NCI-H2029 treated with DMSO at 0.1 percent for 48 hours (cell line): ENCODE measurements at regions not wholly inside any gene's neighbourhood (a gene's known extent, or its start where the extent isn't known, plus 50 kb on each side); places are given as distances from the start of the nearest gene placed in this dataset.

Experiments
- DNase-seq: peaks from one replicate; lab custom pipeline; 2025; lab: John Stamatoyannopoulos, UW

DNA sequence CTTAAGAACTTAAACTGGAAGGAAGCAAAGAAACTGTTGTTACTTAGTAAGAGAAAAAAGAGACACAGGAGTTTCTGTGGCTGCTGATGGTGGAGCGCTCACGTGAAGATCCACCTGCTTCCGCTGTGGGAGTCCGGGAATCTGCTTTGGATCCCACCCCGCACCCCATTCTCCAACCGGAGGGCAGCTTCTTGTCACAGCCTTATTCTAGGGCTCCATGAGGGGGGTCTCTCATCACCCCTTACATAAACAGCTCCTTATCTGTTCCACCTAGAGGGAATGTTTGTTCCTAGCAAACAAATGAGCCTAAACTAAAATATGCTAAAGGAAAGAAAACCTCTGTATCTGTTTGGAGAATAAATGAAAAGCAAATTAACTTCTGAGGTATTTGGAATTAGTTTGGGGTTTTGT, 280.5 kb downstream of the QKI start:
- no peak for DNase-seq

DNA sequence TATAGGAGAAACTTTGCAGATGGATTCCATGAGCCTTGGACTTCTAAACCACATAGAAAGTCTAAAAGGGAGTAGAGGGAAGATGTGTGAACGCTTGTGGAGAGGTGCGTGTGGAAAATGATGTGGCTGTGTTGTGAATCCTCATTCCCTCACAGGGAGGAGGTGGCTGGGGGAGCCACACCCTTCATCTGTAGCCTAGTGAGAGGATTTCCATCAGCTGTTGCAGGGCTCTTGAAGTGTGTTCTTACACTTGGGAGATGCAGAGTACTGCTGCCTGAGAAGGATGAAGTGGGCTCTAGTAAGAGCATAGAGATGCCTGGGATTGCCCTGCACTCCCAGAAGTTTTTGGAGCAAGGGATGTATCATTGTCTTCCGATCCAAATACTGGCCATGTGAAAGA, 279.6 kb downstream of the QKI start:
- DNase-seq: no peak

DNA sequence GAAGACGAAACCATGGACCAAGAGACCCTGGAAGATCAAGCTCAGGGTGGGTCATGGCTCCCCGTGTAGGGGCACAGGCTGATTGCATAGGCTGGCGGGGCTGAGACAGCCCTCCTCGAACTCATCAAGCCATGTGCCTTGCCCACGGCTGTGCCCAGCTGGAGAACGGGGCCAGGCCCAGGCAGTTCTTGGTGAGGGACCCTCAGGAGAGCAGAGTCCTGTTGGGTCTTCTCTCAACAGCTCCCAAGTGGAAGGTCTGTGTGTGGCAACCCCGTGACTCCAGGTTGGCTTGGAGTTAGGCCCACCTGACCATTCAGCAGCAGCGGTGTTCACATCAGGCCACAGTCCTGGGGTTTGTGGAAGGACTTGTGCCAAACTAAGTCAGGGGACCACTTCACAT, 276.5 kb downstream of the QKI start:
- no peak for DNase-seq

DNA sequence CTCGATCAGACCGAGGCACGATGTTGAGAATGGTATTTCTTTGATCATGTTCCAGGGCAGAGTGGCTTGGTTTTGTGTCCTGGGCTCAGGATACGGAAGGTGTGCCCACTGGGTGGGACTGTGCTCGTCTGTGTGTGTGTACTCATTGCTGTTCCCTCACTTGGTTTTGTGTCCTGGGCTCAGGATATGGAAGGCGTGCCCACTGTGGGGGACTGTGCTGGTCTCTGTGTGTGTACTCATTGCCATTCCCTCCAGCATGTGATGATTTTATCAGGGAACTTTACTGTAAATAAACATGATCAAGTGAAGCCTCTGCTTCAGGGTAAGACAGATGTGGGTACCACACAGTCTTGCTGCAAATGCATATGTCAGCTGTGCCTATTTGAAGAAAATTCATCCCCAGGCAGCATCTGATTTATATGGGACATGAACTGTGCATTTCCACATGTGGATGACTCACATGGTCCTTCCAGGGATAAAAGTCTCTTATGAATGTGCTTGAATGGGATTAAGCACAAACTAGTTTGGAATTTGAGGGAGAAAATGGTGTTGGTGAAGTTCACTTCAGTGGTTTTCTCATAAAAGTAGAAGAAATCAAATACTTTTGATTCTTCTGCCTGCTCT, 274.3 kb downstream of the QKI start:
- DNase-seq: no peak

DNA sequence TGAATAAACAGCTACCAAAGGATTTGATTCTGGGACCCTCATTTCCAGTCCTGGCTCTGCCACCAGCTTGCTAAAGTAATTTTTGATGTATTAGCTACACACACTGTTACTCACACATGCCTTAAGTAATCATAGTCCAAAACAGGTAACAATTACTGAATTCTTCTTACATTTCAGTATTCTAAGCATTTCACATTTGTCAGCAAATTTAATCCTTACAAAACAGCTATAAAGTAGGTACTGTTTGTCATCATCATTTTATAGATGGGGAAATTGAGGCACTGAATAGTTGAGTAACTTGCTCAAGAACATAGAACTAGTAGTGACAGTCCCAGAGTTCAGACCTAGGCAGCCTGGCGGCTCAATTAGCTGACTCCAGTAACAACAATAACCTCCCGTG, 272.6 kb downstream of the QKI start:
- DNase-seq: no peak

DNA sequence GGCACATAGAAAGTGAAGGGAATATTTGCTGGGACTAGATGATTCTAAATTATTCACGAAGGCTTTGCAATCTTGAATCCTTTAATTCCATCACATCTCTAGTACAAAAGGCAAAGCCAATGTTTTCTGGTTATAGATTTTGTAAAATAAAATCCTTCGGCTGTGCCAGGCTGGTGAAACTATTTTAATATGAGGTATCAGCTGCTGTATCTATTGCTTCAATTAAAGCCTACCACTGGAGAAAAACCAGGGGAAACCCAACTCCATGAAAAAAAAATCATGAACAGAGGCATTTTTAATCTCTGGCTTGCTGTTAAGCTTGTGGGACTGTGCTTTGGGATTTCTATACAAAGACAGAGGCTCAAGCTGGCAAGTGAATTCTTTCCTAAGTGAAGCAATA, 271.8 kb downstream of the QKI start:
- no peak for DNase-seq

DNA sequence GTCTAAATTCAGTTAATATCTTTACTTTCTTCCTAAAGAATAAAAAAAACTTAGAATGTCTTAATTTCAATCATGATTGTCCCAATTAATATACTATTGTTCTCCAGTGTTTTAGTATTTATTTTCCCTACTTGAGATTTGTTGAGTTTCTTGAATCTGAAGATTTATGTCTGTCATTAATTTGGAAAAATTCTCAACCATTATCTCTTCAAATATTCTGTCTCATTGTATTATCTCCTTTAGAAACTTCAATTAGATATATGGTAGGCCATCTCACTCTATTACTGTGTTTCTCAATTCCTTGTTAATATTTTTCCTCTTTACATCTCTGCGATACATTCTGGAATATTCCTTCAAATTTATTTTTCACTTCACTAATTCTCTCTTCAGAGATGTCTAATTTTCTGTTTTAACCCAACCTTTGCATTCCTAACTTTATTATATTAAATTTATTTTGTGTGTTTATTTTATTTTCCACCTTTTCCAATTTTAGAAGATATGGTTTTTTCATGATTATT, 268.6 kb downstream of the QKI start:
- no peak for DNase-seq

DNA sequence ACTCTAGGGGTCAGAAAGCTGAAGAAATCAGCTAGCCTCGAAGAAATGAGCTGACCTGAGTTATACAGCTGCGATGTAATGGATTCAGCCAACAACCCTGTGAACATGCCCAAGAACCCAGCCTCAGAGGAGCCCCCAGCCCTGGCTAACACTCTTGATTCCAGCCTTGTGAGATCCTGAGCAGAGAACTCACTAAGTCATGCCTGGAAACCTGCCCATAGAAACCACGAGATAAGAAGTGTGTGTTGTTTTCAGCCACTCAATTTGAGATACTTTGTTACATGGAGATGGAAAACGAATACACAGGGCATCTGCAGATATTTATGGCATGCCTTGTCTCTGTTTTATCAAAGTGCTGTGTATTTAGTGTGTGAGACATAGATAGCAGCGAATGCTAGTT, 265.2 kb downstream of the QKI start:
- no peak for DNase-seq

DNA sequence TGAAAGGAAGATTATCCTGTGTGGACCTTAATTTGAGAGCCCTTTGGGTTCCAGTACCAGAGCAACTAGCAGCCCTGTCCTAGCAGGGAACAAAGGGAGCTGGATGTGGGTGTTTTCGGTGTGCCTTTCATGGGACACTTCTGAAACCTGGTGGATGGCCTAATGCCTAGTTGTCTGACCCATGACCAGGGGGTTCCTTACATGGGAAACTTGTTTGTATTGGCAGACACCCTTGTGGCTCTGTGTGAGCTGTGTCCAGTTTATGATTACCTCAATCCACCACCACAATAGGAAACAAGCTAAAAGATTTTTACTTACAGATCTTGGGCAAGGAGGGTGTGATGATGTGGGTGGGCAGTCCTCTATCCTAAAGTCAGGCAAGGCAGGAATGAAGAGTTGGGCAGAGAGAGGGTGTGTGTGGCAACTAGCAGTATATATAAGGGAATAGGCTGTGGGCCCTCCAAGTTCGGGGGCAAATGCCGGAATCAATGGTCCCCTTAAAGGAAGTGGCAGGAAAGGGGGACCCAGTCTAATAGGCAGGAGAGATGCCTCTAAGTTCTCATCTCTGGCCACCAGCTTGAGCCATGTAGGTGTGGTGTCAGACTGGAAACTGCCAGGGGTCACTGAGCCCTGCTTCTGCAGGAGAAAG, 264.6 kb downstream of the QKI start:
- no peak for DNase-seq

DNA sequence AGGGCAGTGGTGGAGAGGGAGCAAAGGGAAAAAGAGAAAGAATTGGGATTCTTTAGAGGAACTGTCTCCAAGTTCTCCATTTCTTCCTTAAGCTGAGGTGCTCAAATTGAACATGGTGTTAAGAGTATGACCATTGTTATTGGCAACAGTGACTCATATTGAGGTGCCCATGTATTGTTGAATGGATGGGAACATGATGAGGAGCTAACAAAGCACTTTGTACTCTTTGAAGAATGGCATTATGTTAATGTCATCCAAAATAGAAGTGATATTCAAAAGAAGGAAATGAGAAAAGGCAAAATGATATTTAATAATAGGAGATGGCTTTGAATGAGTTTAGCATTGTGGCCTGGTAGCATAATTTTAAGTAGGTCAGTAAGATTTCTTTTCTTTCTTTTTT, 261.1 kb downstream of the QKI start:
- DNase-seq: no peak

DNA sequence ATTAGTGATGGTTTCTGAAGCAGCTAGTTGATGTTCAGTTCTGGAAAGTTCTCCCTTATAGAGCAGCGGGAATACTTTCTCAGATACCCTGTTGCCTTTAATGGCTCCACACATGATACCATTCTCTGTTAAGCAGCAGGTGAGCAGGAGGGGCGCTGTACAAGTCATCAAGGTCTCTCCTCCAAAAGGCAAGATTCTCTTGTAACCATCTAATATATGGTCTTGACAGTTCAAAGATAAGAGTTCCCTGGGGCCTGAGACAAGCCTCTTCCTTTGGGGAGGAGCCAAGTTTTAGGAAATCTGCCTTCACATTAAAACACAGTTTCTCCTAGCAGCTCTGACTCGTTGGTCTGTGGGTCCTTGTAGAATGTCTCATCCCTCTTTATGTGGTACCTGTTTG, 258.2 kb downstream of the QKI start:
- DNase-seq: no peak

DNA sequence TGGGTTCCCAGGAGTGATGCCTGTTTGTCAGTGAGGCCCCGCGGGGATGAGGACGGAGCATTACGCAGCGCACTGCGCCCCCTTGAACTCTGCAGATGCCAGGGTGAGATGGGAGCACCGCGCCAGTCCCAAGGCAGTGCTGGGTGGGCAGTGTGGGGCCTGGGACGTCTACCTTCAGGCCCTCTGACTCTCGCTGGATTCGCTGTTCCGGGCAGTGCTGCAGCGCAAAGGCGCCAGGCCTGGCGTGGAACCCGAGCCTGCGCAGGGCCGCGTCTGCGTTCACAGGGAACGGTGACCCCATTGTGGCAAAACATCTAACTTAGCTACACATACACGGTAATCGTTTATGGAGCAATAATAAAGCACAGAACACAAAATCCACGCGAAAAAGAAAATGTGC, 257.3 kb downstream of the QKI start:
- DNase-seq: no peak

DNA sequence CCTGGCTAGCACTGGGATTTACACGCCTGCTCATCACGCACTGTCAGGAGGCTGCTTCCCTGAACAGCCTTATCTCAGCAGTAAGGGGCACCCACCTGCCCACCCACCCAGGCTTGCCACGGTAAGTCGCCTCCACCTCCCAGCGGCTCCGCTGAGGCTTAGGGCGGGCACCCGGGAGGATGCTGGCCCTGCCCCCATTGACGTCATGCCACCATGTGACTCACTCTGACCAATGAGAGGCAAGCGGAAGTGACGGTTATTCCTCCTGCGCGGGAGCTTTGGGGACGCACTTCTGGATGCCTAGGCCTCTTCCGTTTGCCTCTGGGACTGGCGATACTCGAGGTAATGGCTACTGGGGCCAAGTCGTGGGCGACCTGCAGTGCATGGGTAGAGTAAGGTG, 256.8 kb downstream of the QKI start:
- DNase-seq: no peak

DNA sequence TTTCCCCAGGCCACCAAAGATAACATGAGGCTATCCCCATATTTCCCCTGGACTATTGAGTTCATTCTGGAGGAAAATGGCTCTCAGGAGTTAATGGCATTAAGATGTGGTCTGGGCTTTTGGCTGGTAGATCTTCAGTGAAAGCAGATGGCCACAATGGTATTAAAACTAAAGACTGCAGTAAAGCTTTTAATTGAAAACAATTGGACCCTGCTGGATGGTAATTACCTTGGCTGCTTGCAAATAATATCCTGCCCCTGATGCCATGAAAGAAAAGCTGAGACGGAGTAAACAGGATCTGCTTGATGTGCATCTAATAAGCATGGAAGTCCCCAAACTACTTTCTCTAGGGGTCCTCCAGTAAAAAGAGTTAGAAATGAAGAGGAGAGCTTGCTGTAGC, 255.8 kb downstream of the QKI start:
- no peak for DNase-seq

DNA sequence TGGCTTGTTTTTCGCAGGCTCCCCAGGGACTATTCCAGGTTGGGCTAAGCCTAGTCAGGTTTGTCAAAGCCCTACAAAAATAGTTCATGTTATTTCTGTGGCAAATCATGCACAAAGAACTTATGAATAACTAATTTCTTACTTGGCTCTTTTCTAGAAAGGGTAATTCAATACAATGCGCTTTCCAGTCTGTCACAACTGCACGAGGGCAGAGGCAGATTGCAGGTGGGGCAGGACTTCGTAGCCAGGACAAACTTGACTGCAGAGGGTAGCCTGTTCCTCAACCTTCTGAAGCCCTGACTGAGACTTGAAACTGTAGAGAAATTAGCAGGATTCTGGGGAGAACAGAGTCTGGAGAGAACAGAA, 253.5 kb downstream of the QKI start:
- no peak for DNase-seq

DNA sequence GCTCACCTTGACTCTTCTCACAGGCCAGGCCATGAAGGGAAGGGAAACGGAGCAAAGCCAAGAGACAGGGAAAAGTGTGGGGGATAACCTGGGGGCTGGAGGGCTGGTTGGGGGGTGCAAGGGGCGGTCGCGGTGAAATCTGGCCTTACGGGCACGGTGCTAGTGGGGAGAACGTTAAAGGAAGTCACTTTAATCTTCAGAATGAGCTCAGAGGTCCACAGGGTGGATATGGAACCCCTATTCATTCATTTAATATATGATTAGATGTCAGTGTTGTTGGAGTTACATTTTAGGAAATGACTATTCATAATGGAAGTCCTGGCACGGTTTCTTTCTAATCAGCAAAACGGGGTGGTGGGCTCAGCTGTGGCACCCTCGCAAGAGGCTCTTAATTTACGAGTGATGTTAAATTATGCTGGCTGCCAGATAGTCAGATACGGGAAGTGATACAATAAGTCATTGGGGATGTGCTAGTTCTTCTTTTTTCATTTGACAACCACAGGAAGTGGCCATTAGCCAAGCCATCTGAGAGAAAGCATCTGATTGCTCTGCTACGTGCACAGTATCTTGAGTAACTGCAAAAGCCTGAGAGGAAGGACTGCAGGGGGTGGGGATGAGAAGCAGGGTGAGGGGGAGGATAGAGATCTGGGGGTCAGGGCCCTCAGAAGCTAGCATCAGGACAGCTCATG, 253.0 kb downstream of the QKI start:
- DNase-seq: no peak

DNA sequence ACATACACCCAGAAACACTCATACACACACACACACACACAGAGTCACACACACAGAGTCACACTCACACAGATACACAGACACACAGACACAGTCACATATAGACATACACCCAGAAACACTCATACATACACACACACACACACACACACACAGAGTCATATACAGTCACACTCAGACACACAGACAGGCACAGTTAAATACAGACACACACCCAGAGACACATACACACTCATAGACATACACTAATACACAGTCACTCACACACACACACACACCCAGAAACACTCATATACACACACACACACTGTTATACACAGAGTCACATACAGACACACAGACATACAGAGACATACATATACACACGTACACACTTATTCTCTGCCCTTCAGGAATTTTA, 250.9 kb downstream of the QKI start:
- DNase-seq: no peak

DNA sequence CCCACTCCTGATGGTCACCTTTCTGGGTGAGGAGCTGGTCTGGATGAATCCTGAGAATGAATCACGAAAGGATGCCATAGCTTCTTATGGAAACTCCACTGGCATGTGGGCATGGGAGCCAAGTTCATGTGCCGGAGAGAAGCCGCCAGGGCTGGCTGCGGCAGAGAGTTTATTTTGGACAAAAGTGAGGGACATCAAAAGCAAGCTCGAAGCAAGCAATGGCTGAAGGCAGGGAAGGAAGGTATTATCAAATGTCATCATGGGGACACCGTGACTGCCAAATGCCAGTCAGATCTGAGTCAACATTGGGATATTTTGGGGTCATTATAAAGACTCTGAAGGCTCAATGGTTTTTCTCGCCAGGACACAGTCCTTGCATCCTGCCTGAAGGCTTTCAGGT, 249.1 kb downstream of the QKI start:
- DNase-seq: no peak

DNA sequence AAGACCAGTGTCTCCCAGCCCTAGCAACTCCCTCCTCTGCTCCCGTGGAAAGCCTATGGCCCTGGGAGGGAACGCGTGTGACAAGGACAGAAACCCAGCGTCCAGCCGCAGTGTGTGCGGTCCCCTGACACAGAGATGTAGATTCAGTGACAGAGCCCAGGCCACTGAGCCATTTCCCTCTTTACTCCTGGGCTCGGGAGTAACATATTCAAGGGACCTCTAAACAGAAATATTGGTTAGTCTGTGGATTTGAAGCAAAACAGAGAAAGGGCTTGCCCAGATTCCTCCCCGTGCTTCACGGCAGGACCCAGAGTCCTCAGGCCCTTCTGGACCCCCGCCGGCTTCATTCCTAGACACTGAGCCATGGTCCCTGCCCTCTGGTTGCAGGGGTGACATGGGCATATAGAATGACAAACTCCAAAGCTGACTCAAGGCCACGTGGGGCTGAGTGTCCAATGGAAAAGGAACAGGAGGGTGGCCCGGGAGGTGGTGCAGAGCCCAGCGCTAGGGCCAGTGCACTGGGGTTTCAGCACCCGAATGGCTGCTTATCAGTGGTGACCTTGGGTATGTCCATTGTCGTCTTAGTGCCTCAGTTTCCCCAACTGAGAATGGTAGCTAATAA, 248.2 kb downstream of the QKI start:
- DNase-seq: no peak

DNA sequence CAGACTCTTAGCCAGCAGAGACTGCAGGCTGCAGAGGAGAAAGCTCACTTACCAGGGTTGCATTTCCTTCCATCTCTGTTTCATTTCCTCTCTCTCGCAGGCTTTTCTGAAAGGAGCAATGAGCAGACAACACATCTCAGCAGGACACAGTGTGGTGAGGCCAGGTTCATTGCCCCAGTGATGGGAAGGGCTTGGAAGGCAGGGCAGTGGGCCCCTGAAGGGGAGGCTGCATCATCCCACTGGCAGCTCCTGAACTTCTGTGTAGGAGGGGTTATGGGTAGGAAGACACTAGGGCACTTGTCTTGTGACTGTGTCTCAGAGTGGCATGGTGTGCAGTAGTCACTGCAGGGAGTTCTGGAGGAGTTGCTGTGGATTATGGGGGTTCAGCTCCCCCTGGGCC, 246.8 kb downstream of the QKI start:
- DNase-seq: no peak

DNA sequence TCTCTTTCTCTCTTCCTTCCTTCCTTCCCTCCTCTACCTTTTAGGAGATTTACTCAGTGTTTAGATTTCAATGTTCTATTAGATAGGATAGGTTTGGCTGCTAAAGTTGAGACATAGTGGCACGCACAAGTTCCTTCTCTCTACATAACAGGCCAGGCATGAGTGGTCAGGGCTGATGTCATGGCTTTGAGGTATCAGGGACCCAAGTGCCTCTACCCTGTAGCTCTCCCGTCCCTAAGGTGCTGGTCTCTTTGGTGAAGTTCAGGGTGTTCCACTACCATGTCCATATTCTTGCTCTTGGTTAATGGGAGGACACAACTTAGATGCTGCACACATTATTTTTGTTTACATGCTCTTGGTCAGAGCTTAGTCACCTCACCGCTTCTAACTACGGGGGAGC, 245.3 kb downstream of the QKI start:
- no peak for DNase-seq

DNA sequence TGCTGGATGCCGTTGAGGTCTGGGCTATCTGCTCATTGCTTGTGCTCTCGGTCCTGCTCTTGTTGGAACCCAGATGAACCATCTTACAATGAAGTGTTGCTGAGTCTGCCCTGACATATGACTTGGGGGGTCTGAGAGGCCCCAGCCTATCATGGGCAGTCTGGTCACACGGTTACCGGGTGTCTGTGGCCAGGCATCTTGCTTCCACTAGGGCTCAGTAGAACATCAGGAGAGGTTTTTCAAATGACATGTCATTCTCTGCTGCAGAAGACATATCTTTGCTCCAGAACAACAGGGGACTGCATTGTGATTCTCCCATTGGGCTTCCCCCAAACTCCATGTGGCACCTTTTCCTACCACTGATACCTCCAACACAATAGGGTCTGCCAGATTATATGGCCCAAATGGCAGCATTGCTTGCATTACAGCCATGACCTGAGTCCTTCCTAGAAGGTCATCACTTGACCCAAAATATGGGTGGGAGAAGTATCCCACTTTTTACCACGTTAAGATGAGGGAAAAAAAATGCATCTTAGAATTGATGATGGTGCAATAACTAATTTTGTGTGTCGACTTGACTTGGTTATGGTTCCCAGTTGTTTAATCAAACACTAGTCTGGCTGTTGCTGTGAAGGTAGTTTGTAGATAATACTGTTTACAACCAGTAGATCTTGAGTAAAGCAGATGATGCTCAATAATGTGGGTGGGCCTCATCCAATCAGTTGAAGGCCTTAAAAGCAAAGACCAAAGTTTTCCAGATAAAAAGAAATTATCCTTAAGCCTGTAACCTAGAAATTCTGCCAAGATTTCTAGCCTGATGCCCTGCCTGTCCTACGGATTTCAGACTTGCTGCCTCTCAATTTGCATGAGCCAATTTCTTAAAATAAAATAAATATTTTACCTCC, 241.0 kb downstream of the QKI start:
- DNase-seq: no peak
